Right kidney (tissue), 1 donor: ENCODE measurements at regions not wholly inside any gene's neighbourhood (a gene's known extent, or its start where the extent isn't known, plus 50 kb on each side); places are given as distances from the start of the nearest gene placed in this dataset.

Experiments used
- DNase-seq: peaks from one replicate; pipeline ENCODE4 v3.0.0-alpha.2; 2016

GRCh38 chr13:71962735-71963134 lies 95.7 kb upstream of the DACH1 start:
- DNase-seq: no peak

- DNase-seq: no peak
Measured at GRCh38 chr13:71962126-71962525, 95.1 kb upstream of the DACH1 start.

GRCh38 chr13:71949441-71949840 lies 82.4 kb upstream of the DACH1 start:
- no peak for DNase-seq

- DNase-seq: no peak
Measured at GRCh38 chr13:71939186-71939585, 72.2 kb upstream of the DACH1 start.

- no peak for DNase-seq
Measured at GRCh38 chr13:71935166-71935840, 68.3 kb upstream of the DACH1 start.

GRCh38 chr13:71924931-71925330 lies 57.9 kb upstream of the DACH1 start:
- DNase-seq: no peak

GRCh38 chr13:71922194-71922593 lies 55.2 kb upstream of the DACH1 start:
- DNase-seq: no peak
